NCI-H345 (cell line): ENCODE measurements at regions not wholly inside any gene's neighbourhood (a gene's known extent, or its start where the extent isn't known, plus 50 kb on each side); places are given as distances from the start of the nearest gene placed in this dataset.
A peak's percentile ranks its signal among the peaks of the same experiment; 100 is the strongest.

Experiments used
- DNase-seq: peaks from one replicate; lab custom pipeline; 2025; lab: John Stamatoyannopoulos, UW

GRCh38 chr12:115017346-115017745, 333.4 kb upstream of the TBX3 start:
- no peak for DNase-seq

DNA sequence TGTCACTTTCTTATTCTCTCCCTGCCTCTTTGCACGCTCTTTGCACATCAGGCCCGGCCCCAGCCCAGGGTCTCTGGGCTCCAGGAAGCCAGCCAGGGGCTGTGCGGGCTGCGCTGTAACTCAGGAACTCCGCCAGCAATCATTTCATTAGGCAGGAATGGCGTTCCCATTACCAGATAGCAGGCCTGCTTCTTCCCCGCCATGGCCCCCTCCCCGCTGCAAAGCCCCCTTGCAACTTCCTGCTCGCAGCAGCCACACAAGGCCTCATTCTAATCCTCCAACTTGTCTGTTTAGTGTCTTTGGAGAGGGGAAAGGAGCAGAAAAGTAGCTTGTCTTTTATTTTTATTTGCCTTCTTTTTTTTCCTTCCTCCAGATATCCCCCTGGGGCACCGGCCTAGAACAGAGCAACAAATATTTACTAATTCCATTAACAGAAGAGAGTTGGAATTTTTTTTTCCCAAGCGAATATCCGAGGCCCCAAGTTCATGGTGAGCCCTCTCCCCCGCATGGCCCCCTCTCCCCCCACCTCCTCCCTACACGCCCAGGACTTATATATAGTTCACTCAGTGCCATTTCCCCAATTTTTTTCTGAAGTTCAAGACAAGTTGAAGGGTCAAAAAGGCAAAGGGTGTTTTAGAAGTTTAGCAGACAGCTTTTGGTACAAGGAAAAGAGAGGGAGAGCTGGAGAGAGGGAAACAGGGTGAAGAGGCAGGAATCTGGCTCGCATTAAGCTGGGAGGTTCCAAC, 329.4 kb upstream of the TBX3 start:
- DNase-seq = no peak

DNA sequence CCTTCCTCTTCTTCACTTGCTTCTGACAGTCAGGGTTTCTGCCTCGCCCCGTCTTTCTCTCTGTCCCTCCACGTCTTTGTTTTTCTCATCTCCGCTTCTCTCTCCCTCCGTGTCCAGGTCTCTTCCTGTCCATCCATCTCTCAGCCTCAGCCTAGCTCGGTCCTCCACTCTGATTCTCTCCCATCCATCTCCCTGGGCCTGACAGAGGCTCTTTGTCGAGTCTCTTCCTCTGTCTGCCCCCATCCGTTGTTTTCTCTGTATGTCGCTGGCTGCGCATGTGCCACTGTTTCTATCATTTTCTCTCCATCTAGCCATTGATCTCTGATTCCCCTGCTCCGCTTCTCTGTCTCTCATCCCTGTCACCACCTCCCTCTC, 328.9 kb upstream of the TBX3 start:
- no peak for DNase-seq

GRCh38 chr12:115011703-115012102, 327.7 kb upstream of the TBX3 start:
- DNase-seq = no peak

DNA sequence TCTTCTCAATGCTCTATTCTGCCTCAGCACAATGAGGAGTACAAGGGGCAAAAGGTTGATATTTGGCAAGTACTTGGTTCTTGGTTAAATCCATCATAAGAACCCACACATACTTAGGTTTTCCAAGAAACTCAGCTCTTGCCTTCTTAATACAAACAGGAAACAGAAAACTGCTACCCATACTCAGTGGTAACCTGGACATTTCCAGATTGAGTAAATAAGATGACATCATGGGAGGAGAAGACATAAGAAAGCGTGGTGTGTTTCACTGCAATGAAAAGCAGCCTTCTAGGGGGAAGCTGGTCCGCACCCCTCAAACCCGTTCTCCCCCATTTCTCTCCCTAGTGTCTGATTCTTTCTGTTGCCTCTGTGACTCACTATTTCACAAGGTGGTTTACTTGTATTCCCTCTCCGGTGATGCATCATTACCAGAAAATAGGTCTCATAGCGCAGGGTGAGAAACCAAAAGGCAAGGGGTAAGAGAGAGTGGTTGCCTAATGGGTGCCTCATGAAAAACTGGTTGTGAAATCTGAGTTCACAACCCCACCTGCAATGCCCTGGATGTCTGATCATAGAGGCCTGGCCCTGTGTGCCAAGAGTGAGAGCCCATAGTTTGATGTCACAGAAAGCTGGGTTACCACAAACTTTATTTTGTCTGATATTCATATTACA, 326.5 kb upstream of the TBX3 start:
- DNase-seq = no peak

DNA sequence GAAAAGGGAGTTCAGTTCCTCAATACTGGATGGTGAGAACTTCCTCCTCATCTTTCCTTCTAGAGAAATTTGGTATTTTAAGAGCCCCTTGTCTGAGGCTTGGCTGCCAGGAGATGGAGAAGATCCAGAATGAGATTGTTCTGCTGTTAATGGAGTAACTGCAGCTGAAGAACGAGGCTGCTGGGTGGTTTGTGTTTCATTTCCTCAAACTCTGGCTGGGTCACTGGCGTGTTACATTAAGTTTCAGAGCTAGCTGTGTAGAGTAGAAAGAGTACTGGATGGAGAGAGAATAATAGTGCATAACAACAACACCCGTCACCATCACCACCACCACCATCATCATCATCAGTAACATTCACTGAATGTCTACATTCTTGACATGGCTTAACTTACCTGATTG, 325.0 kb upstream of the TBX3 start:
- DNase-seq = no peak

DNA sequence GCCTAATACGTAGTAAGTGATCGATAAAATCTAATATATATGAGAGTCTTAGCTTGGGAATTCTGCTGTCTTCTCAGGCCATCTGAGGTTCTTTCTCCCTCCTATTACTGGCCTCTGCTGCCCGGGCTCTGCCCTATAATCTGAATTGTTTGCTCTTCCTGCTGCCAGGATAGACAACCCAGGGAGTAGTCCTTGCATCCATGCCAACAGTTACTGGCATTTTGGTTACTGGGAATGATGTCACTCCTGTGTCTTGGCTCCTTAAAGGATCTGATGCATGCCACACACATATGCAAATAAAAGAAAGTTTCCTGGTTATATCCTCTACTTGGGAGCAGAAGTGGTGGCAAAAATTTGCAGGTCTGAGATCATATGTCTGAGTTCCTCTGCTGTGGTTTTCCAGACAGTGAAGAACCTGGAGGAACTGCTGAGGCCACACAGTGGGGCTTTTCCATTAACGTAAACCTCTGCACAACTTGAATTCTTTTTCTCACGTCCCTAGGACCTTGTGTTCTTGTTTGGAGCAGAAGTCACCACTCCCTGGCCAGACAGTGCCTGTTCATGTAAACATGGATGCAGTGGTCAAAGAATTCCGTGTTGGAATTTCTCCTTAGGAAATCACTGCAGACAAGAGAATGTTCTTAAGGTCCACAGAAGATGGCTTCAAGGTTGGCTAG, 320.6 kb upstream of the TBX3 start:
- no peak for DNase-seq

DNA sequence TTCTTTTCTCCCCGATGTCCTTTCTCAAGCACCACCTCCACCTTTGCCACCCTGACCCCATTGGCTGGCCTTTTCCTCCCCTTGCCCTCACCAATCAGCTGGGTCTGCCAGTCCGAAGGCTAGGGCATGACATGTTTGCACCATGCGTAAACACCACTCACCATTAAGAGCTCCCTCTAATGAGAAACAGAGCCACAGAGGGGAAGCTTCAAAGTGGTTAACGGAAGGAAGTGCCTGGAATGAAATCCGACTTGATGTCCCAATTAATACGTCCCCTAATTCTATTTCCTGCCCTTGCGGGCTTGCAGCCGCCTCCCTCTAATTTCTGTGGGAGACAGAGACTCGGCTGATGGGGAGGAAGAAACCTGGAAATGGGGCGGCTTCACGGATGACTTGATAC, 318.5 kb upstream of the TBX3 start:
- no peak for DNase-seq

DNA sequence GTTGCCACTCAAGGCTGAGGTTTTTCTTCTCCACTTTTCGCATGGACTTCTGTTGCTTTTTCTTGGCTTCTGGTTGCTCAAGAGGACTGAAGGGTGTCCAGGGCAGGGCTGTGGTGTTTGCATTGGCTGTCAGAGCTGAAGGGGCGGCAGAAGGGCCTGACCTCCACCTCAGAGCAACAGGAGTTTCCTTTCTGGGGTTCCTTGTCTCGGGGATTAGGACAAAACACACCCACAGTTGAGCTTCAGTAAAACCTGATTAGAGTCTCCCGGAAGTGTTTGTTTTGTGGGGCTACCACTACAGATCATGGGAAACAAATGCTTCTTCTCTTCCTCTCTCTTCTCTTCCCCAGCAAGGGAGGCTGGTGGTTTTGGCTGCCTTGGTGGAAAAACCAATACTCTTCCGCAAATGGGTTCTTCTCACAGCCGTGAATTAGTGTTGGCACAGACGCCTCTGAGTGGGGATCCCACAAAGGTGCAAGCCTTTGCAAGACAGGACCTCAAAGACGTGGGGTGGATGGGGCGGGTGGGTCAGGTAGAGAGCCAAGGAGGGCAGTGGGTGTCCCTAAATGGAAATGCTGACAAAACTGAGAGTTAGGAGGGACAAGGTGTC, 317.7 kb upstream of the TBX3 start:
- DNase-seq = no peak

- no peak for DNase-seq
Observed at GRCh38 chr12:115000038-115000437, 316.1 kb upstream of the TBX3 start.

DNA sequence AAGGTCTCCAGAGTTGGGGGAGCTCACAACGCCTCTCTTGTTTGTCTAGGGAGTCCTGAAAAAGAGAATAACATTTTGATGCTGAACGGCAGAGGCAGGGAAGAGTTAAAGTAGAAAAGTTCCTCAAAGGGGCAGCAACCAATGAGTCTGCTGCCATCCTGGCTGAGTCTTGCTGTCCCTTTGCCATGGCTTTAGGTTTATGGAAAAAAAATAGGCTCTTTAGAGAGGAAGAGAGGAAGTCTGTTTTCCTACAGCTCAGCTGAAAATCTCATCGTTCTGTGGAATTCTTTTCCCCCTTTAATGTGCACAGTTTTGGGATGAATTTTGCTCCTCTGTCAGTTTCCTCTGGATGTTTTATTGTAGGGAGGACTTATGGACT, 314.8 kb upstream of the TBX3 start:
- DNase-seq = no peak

DNA sequence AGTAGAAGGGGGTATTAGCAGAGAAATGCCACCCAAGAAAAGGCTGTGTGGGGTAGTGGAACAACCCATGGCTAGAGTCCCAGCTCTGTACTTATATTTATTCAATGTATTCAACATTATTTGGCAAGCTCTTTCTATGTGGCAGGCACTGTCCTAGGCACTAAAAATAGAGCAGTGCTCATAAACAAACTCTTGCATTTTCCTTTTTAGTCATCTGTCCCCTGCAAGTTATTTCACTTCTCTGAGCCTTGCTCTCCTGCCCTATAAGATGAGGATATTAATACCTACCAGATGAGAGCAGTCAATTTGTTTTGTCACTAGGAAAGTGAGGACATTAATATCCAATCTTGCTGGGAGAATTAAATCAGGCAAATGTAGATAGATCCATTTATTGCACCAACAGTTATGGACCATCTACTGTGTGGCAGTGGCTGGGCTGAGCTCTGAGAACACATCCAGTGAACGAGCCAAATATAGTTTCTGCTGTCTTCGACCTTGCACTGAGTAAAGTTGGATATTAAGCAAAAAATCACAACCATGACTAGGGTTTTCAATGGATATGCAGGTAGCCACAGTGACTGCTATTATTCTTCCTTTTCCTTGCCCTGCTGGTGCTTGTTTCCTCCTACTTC, 314.3 kb upstream of the TBX3 start:
- no peak for DNase-seq

GRCh38 chr12:114996382-114996781, 312.4 kb upstream of the TBX3 start:
- no peak for DNase-seq

DNA sequence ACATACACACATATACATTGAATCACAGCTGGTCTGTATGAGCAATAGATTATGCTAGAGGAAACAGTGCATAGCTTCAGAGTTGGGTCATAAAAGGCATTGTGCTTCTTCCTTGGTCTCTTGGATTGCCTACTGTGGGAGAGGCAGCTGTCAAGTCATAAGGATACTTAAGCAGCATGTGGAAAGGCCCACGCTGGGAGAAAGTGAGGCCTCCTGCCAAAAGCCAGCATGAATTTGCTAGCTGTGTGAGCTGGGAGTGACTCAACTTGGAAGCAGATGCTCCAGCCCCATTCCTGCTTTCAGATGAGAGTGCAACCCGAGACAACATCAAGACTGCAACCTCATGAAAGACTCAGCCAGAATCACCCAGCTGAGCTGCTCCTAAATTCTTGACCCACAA, 311.9 kb upstream of the TBX3 start:
- peak; percentile 5 for DNase-seq

DNA sequence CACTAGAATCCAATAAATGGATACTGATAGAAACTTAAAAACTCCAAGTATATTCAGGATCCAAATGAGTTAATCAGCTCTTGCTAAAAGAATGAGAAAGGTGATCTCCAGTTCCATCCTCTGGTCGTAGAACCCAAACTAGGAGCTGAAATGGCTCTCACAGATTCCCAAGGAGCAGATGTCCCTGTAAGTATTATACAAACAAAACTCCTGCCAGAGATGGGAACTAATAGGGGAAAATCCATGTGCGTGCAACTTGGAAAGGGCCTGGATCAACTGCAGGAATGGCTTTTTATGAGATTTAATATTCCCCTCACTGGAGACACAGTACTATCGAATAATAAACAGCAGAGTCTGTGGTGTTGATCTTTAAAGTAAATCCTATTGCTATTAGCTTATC, 309.2 kb upstream of the TBX3 start:
- DNase-seq = no peak

DNA sequence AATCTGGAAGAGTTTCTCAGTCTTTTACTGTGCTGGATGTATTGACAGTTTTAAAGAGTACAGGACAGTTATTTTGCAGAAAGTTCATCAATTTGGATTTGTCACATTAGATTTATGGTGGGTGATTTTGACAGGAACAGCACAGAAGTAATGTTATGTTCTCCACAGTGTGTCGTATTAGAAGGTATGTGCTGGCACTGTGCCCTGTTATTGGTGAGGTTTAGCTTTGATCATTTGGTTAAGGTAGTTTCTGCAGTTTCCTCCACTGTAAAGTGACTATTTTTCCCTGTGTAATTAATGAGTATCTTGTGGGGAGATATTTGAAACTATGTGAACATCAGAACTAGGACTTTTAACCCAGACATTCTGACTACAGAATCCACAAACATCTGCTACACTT, 308.5 kb upstream of the TBX3 start:
- DNase-seq = no peak

GRCh38 chr12:114990381-114990780, 306.4 kb upstream of the TBX3 start:
- no peak for DNase-seq

DNA sequence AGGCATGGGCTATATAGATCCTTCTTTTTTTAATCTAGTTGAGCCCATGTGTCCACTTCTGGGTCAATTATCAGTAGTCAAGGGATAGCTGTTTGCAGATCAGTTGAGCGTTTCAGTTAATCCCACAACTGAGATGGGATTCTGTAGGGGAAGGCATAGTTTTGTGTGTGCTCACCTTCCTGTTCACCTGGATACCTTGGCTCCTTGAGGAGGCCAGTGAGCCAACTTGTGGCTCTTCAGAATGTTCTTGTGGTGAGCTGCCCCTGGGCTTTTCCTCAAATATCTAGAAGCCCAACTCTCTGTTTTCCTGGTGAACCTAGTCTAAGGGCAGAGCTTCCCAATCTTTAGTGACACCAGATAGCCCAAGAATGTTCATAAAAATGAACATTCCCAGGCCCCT, 302.9 kb upstream of the TBX3 start:
- no peak for DNase-seq

DNA sequence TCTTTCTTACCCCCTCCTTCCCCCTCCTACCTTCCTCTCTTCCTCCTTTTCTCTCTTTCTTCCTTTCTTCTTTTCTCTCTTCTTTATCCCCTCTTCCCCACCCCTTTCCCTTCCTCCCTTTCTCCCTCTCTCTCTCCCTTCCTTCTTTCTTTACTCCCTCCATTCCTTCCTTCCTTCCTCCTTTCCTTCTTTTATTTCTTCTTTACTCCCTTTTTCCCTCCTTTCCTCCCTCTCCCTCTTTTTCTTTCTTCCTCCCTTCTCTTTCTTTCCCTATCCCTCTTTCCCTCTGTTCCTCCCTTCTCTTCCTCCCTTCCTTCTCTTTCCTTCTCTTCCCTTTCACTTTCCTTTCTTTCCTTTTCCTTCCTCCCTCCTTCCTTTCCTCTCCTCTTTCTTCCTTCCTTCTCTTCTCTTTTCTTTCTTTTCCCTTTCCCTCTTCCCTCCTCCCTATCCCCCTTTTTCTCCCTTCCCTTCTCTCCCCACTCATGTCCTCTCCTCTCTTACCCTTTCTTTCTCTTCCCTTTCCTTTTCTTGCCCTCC, 302.3 kb upstream of the TBX3 start:
- no peak for DNase-seq

GRCh38 chr12:114984634-114985061, 300.7 kb upstream of the TBX3 start:
- DNase-seq = no peak

DNA sequence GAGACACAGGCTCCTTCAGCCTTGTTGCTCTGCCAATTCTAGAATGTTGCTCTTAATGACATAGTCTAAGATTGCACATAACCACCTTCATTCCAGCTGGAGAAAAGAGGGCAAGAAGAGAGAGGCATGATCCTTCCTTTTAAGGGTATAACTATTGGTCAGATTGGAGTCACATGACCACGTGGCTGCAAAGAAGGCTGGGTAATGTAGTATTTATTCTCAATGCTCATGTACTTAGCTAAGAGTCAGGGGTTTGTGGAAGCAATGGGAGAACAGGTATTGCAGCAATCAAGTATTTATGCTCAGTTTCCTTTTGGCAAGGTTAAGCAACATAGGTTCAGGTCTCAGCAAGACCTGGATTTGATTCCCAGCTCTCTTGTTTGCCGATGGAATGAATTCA, 298.8 kb upstream of the TBX3 start:
- no peak for DNase-seq

- DNase-seq = no peak
Observed at GRCh38 chr12:114981036-114981435, 297.1 kb upstream of the TBX3 start.
